LNCaP clone FGC (cell line): ENCODE measurements at regions not wholly inside any gene's neighbourhood (a gene's known extent, or its start where the extent isn't known, plus 50 kb on each side); places are given as distances from the start of the nearest gene placed in this dataset.

Source experiments
- DNase-seq: peaks from one replicate; pipeline ENCODE4 v3.0.0-alpha.2; 2011; ENCODE audit warnings: low read depth
- H3K4me3 ChIP-seq: 2 replicates; pipeline ENCODE4 v1.5.1; 2011; ENCODE audit warnings: mild to moderate bottlenecking, low read depth, low read length, control low read depth
- CTCF ChIP-seq: IDR thresholded peaks from 2 replicates; pipeline ENCODE4 v1.5.1; 2012; ENCODE audit warnings: mild to moderate bottlenecking; ENCODE audit not compliant: control insufficient read depth, insufficient read depth; ENCODE audit errors: extremely low read depth

GRCh38 chr17:33482636-33483035 is 189.5 kb upstream of the ASIC2 start:
- no peak for DNase-seq
- no peak overlapping the region for H3K4me3 ChIP-seq
- no peak for TF ChIP-seq CTCF

- TF ChIP-seq CTCF, result no peak
- DNase-seq, result no peak
Measured at GRCh38 chr17:33484559-33484958, 191.5 kb upstream of the ASIC2 start.

GRCh38 chr17:33486135-33486885 is 193.2 kb upstream of the ASIC2 start:
- no peak for TF ChIP-seq CTCF
- no peak overlapping the region for H3K4me3 ChIP-seq
- no peak for DNase-seq

More at GRCh38 chr17:33484559-33484958, 191.5 kb upstream of the ASIC2 start:
- H3K4me3 ChIP-seq, result no peak overlapping the region

- no peak for DNase-seq
- no peak overlapping the region for H3K4me3 ChIP-seq
- TF ChIP-seq CTCF, result no peak
Measured at GRCh38 chr17:33487187-33487879, 194.2 kb upstream of the ASIC2 start.

- no peak overlapping the region for H3K4me3 ChIP-seq
- DNase-seq, result no peak
- no peak for TF ChIP-seq CTCF
Measured at GRCh38 chr17:33491871-33492481, 198.9 kb upstream of the ASIC2 start.

GRCh38 chr17:33492731-33493265 is 199.7 kb upstream of the ASIC2 start:
- no peak overlapping the region for H3K4me3 ChIP-seq
- no peak for TF ChIP-seq CTCF
- no peak for DNase-seq
